Brain microvascular endothelial cell (primary cell): ENCODE measurements at regions not wholly inside any gene's neighbourhood (a gene's known extent, or its start where the extent isn't known, plus 50 kb on each side); places are given as distances from the start of the nearest gene placed in this dataset.

Source experiments
- DNase-seq: peaks from one replicate; pipeline ENCODE4 v3.0.0-alpha.2; 2020
- H3K27ac ChIP-seq: fragments of 250-450 bp; sonication (Bioruptor Pico); 2 replicates; pipeline ENCODE4 v1.5.1; 2020; ENCODE audit warnings: mild to moderate bottlenecking, moderate library complexity
- H3K27me3 ChIP-seq: fragments of 250-450 bp; sonication (Bioruptor Pico); replicated peaks from 2 replicates; pipeline ENCODE4 v1.5.1; 2020; ENCODE audit warnings: mild to moderate bottlenecking
- H3K36me3 ChIP-seq: fragments of 250-450 bp; sonication (Bioruptor Pico); replicated peaks from 2 replicates; pipeline ENCODE4 v1.5.1; 2020; ENCODE audit warnings: mild to moderate bottlenecking
- H3K4me3 ChIP-seq: 2 replicates; pipeline ENCODE4 v1.5.1; 2011; ENCODE audit warnings: low read depth, mild to moderate bottlenecking, control low read depth, low read length, moderate library complexity
- in situ Hi-C: cut with HindIII; loops from 2 replicates; pipeline ENCODE4 v1.10.0; 2017; ENCODE audit warnings: low sequenced_read_pairs, low pct_ligation_motif_present
- TF ChIP-seq, protein P1 (sequence below): IDR thresholded peaks from 2 replicates; pipeline ENCODE4 v1.5.1; 2011; ENCODE audit warnings: low read depth, mild to moderate bottlenecking, moderate library complexity, low read length, control low read depth, inconsistent platforms; ENCODE audit errors: missing control alignments

DNA sequence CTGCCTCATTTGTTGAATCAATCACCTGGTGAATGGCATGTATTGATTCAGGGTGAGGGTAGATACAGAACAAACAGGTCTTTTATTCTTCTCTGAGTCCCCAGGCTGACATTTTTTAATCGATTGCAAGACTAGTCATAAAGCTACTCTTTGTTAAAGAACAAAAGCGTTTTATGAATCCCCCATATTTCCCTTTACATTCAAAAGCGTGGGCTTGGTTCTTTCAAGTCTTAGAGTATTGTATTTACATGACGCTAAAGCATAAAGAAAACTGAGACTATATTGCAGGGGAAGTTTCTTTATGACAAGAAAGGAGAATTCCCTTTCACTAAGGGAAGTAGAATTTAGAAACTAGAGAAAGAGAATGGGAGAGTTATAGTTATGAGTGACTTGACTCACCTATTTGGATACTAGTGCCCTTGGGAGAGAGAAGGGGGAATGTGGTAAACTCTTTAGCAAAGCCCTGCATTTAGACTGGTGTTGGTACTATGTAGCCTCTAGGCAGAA lies 69.3 kb upstream of the PDE5A start:
- Histone ChIP-seq H3K4me3 (no peak overlapping the region), H3K27ac (no peak overlapping the region), H3K27me3 (no peaks in the 10 kb centered on the region), H3K36me3 (no peaks in the 10 kb centered on the region)
- in situ Hi-C loops = no loop called here
- TF ChIP-seq, protein P1, sequence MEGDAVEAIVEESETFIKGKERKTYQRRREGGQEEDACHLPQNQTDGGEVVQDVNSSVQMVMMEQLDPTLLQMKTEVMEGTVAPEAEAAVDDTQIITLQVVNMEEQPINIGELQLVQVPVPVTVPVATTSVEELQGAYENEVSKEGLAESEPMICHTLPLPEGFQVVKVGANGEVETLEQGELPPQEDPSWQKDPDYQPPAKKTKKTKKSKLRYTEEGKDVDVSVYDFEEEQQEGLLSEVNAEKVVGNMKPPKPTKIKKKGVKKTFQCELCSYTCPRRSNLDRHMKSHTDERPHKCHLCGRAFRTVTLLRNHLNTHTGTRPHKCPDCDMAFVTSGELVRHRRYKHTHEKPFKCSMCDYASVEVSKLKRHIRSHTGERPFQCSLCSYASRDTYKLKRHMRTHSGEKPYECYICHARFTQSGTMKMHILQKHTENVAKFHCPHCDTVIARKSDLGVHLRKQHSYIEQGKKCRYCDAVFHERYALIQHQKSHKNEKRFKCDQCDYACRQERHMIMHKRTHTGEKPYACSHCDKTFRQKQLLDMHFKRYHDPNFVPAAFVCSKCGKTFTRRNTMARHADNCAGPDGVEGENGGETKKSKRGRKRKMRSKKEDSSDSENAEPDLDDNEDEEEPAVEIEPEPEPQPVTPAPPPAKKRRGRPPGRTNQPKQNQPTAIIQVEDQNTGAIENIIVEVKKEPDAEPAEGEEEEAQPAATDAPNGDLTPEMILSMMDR = no peak
- DNase-seq = no peak

DNA sequence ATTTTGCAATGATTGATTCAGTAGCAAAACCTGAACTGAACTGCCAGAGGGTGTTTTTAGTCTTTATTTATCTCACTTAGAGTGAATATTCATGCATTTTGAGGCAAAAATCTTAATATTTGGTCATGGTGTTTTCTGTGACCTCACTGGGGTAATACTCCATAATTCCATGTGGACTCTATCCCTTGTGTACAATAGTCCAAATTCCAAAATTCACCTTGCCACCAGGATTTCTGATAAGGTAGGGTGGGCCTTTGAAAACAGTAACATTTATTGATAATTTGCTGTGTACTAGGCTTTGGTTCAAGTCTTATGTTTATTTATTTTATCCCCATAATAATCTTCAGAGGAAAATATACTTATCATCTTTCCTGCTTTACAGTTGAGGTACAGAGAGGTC lies 68.4 kb upstream of the PDE5A start:
- Histone ChIP-seq H3K36me3 (no peaks in the 10 kb centered on the region), H3K27me3 (no peaks in the 10 kb centered on the region), H3K27ac (no peak overlapping the region), H3K4me3 (no peak overlapping the region)
- TF ChIP-seq, protein P1 = no peak
- DNase-seq = no peak
- in situ Hi-C loops = no loop called here

DNA sequence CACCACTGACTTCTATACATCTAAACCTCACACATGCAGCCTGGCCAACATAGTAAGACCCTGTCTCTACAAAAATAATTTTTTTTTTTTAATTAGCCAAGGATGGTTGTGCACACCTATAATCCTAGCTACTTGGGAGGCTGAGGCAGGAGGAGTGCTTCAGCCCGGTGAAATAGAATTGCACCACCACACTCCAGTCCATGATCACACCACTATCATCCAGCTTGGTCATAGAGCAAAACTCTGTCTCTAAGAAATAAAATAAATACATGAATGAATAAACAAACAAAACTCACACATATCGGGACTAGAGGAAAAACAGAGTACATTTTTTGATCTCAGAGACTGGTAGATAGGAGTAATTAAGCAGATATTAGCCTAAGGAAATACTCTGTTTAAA lies 66.6 kb upstream of the PDE5A start:
- H3K36me3 ChIP-seq = no peaks in the 10 kb centered on the region
- TF ChIP-seq, protein P1 = no peak
- no peak for DNase-seq
- no peak overlapping the region for H3K27ac ChIP-seq
- H3K27me3 ChIP-seq = no peaks in the 10 kb centered on the region
- in situ Hi-C loops = no loop called here
- H3K4me3 ChIP-seq = no peak overlapping the region

DNA sequence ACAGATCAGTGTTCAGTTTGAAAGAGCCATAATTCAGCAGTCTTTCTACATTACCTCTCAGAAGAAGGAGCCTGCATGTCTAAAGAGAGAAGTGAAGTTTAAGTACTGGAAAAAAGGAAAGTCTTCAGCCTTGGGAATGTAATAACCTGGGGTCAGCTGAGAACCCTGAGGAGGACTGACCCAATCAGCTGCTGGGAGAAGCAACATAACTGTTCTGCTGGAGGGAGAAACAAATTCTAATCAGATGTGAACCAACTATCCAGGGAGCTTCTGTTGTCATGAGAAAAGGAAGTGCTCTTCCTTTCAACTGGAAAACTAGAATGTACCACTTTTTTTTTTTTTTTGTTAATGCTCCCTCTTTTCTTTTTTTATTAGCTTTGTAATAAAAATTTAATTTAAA lies 64.5 kb upstream of the PDE5A start:
- H3K36me3 ChIP-seq = no peaks in the 10 kb centered on the region
- in situ Hi-C loops = no loop called here
- no peak for DNase-seq

DNA sequence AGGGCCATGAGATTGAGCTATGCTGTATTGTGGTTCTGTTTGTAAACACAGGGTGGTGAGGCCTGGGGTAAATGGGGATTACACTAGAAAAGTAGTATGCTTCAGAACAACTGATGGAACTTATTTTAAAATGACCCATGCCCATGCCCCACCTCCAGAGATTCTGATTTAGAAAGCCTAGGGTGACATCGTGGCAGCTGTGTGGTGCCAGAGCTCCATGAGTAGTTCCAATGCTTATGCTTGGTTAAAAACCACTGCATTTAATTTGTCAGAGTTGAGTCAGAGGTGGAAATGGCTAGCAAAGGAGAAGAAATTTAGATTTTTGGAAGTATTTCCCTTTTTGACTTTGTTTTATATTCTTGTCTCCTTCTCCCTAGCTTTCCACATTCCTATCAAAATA lies 63.4 kb upstream of the PDE5A start:
- Histone ChIP-seq H3K27ac (no peak overlapping the region), H3K27me3 (no peaks in the 10 kb centered on the region), H3K4me3 (no peak overlapping the region), H3K36me3 (no peaks in the 10 kb centered on the region)
- TF ChIP-seq, protein P1 = peak; percentile 45
- in situ Hi-C loops = no loop called here
- DNase-seq = peak; percentile 17

More for the DNA sequence above, 64.5 kb upstream of the PDE5A start:
- Histone ChIP-seq H3K27ac (no peak overlapping the region), H3K4me3 (no peak overlapping the region), H3K27me3 (no peaks in the 10 kb centered on the region)
- TF ChIP-seq, protein P1 = no peak

DNA sequence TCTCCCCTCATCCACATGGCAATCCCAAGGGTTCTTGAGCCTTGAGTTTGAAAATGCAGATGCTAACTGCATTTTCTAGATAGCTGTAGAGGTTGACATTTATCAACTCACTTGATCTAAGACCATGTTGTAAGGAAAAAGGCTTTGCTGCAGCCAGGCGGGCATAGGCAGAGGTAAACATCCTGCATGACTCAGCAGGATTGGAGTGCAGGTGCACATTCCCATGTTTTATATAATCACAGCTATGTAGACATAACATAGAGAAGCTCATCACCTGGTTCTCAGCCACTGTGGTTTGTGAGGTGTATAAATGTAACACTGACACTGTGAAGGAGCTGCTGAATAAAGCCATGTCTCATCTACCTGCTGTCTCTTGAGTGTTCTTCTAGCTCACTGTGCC lies 62.3 kb upstream of the PDE5A start:
- no peak overlapping the region for H3K4me3 ChIP-seq
- no peaks in the 10 kb centered on the region for H3K27me3 ChIP-seq
- no peak overlapping the region for H3K27ac ChIP-seq
- no peaks in the 10 kb centered on the region for H3K36me3 ChIP-seq
- no peak for DNase-seq
- TF ChIP-seq, protein P1 = no peak
- in situ Hi-C loops = no loop called here
